Activated B cell treated with CpG ODN at 0.5 μM for 24 hours (primary cell): ENCODE measurements at regions not wholly inside any gene's neighbourhood (a gene's known extent, or its start where the extent isn't known, plus 50 kb on each side); places are given as distances from the start of the nearest gene placed in this dataset.

Experiments used
- ATAC-seq: fragments of 200-7000 bp; cut with Tn5 transposase; one replicate; pipeline ENCODE4 v1.10.0; 2021; ENCODE audit warnings: low read depth, mild to moderate bottlenecking, moderate library complexity
- CTCF ChIA-PET: fragments of 350-600 bp; sonication (Branson Sonifier 250); formaldehyde crosslinking; loops from one replicate; lab custom pipeline; 2021; ENCODE audit warnings: antibody characterized with exemption; lab: Charles Lee
- POLR2A ChIA-PET: fragments of 350-600 bp; sonication (Branson Sonifier 250); formaldehyde crosslinking; loops from one replicate; lab custom pipeline; 2021; ENCODE audit warnings: antibody characterized with exemption; lab: Charles Lee
- DNase-seq: peaks from one replicate; pipeline ENCODE4 v3.0.0; 2022
- H3K27ac Mint-ChIP-seq: one replicate; pipeline ENCODE4 v1.8.0; 2020; ENCODE audit warnings: mixed read lengths
- H3K27me3 Mint-ChIP-seq: one replicate; pipeline ENCODE4 v1.8.0; 2021; ENCODE audit warnings: mixed read lengths
- H3K36me3 Mint-ChIP-seq: one replicate; pipeline ENCODE4 v1.8.0; 2021; ENCODE audit warnings: low read depth, mixed read lengths
- H3K4me1 Mint-ChIP-seq: one replicate; pipeline ENCODE4 v1.8.0; 2021; ENCODE audit warnings: mixed read lengths
- H3K4me3 Mint-ChIP-seq: one replicate; pipeline ENCODE4 v1.8.0; 2020; ENCODE audit warnings: mild to moderate bottlenecking, mixed read lengths
- H3K9me3 Mint-ChIP-seq: one replicate; pipeline ENCODE4 v1.8.0; 2020; ENCODE audit warnings: mixed read lengths
- CTCF ChIP-seq: fragments of 200-600 bp; IDR thresholded peaks from one replicate; pipeline ENCODE4 v1.8.0; 2022; ENCODE audit warnings: antibody characterized with exemption, mild to moderate bottlenecking
- intact Hi-C: fragments of 100-400 bp; cut with micrococcal nuclease; formaldehyde crosslinking; loops from one replicate; pipeline ENCODE4 v1.15.1; 2024

DNA sequence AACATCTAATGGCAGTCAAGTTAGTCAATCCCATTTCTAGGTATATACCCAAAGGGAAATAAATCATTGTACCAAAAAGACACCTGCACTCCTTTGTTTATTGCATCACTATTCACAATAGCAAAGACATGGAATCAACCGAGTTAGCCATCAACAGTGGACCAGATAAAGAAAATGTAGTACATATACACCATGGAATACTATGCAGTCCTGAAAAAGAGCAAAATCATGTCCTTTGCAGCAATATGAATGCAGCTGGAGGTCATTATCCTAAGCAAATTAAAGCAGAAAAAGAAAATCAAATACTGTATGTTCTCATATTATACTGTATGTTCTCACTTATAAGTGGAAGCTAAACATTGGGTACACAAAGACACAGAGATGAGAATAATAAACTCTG lies 204.0 kb downstream of the KCNJ2 start:
- no peak overlapping the region for H3K27ac Mint-ChIP-seq
- peaks cover 2% of the 10 kb centered on the region for H3K9me3 Mint-ChIP-seq
- no peaks in the 10 kb centered on the region for H3K27me3 Mint-ChIP-seq
- ChIA-PET POLR2A (no interaction called here), CTCF (no interaction called here)
- no peaks in the 10 kb centered on the region for H3K36me3 Mint-ChIP-seq
- no peaks in the 10 kb centered on the region for H3K4me1 Mint-ChIP-seq
- TF ChIP-seq CTCF = no peak
- DNase-seq = no peak
- H3K4me3 Mint-ChIP-seq = no peak overlapping the region
- ATAC-seq = no peak
- intact Hi-C loops = no loop called here

- CTCF ChIA-PET = no interaction called here
- Mint-ChIP-seq H3K4me1 (no peaks in the 10 kb centered on the region), H3K36me3 (no peaks in the 10 kb centered on the region), H3K4me3 (no peak overlapping the region), H3K9me3 (peaks cover 2% of the 10 kb centered on the region), H3K27me3 (no peaks in the 10 kb centered on the region), H3K27ac (no peak overlapping the region)
- TF ChIP-seq CTCF = no peak
- POLR2A ChIA-PET = no interaction called here
- intact Hi-C loops = no loop called here
- DNase-seq = no peak
- ATAC-seq = no peak
Observed at GRCh38 chr17:70374496-70374895, 205.2 kb downstream of the KCNJ2 start.

DNA sequence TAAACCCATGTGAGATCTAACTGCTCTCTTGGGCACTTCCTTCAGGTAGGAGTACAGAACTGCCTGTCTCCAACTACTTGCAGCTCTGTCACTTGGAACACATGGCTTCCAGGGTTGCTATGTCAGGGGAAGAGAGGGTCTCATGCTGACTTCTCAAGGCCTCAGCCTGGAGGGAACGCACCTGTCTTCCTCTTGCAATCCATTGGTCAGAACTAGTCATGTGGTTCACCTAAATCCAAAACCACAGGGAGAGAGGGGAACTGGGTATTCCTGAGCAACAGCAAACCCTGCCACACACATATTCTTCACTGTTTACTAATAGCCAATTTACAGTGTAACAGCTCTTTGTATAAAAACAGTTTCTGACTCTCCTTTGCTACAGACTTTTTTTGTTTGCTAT lies 206.1 kb downstream of the KCNJ2 start:
- Mint-ChIP-seq H3K27ac (no peak overlapping the region), H3K4me3 (no peak overlapping the region), H3K9me3 (peaks cover 2% of the 10 kb centered on the region), H3K4me1 (no peaks in the 10 kb centered on the region), H3K36me3 (no peaks in the 10 kb centered on the region), H3K27me3 (no peaks in the 10 kb centered on the region)
- ATAC-seq (no peak), DNase-seq (no peak)
- POLR2A ChIA-PET = no interaction called here
- intact Hi-C loops = no loop called here
- CTCF ChIA-PET = no interaction called here
- no peak for TF ChIP-seq CTCF

DNA sequence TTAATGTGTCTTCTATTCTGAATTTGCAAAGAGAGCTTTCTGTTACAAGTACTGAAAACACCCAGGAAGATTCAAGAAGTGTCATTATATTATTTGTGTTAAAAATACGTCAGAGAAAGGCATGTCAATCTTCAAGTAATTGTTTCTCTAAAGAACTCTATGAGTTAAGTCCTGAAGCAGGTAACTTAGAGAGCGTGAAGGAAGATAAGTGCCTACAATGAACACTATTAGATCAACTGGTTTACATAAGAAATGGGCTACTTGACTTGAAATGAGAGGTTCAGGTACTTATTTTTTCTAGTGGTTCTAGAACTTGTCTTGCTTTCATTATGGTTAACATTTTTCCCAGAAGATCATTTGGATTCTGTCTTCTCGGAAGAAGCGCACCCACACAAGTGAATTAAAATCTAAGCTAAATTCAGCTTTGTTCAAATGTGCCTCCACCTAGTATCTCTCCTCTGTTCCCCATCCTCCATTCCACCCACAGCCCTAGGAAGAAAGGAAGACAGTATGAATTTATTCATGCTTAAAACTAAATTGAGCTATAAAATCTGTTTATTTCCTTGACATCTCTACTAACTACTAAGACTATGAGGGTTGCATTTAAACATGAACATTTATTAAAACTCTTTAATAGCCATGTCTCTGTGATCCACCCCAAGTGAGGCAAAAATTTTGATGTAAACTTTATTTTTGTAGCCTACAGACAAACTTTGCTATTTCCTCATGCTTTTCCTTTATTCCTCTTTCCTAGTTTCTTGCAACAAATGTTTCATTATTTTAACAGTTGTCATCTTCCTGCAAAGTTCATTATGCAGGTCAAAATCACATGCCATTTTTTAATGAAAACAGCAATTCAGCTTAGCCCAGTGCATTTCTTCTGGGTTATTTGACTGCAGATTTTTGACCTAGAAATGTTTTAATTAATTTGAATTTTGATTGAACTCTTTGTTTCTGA lies 206.8 kb downstream of the KCNJ2 start:
- no peak for DNase-seq
- ATAC-seq = no peak
- ChIA-PET POLR2A (no interaction called here), CTCF (no interaction called here)
- H3K27me3 Mint-ChIP-seq = no peaks in the 10 kb centered on the region
- peaks cover 2% of the 10 kb centered on the region for H3K9me3 Mint-ChIP-seq
- H3K4me1 Mint-ChIP-seq = no peaks in the 10 kb centered on the region
- no peak for TF ChIP-seq CTCF
- intact Hi-C loops = no loop called here
- no peak overlapping the region for H3K4me3 Mint-ChIP-seq
- H3K36me3 Mint-ChIP-seq = no peaks in the 10 kb centered on the region
- H3K27ac Mint-ChIP-seq = no peak overlapping the region

GRCh38 chr17:70377654-70378053 lies 208.3 kb downstream of the KCNJ2 start:
- ATAC-seq = no peak

More at GRCh38 chr17:70377654-70378053, 208.3 kb downstream of the KCNJ2 start:
- TF ChIP-seq CTCF = no peak
- CTCF ChIA-PET = no interaction called here
- intact Hi-C loops = no loop called here
- DNase-seq = no peak
- no peak overlapping the region for H3K27ac Mint-ChIP-seq
- no peaks in the 10 kb centered on the region for H3K4me1 Mint-ChIP-seq
- no peak overlapping the region for H3K4me3 Mint-ChIP-seq
- POLR2A ChIA-PET = no interaction called here
- no peaks in the 10 kb centered on the region for H3K27me3 Mint-ChIP-seq
- peaks cover 2% of the 10 kb centered on the region for H3K9me3 Mint-ChIP-seq
- H3K36me3 Mint-ChIP-seq = no peaks in the 10 kb centered on the region
